ENCODE measurements at regions not wholly inside any gene's neighbourhood (a gene's known extent, or its start where the extent isn't known, plus 50 kb on each side); places are given as distances from the start of the nearest gene placed in this dataset.

DNA sequence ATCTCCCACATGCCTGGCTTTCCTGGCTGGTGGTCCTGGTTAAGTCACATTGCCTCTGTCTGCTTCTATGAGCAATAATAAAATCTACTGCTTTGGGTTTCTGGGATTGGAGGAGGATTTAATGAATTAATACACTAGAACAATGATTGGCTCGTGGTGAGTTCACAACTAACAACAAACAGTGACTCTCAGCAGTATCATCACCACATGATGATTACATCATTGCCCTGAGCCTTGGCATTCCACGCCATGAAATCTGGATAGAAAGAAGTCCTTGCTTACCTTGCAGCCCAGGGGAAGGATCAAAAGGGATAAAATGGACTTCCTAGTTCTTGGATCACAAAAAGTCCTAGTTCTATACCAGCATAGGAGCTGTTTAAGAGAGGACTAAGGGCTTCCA lies 1069.0 kb downstream of the VRK1 start:
- H3K27me3 ChIP-seq (ENCODE audit: control insufficient read depth, insufficient read depth, low read length) = no peaks in the 10 kb centered on the region
- H3K27ac ChIP-seq (ENCODE audit: low read length) = no peak overlapping the region
- H3K4me3 ChIP-seq (ENCODE audit: low read length) = no peak overlapping the region
- no peaks in the 10 kb centered on the region for H3K36me3 ChIP-seq (ENCODE audit: control insufficient read depth, insufficient read depth, low read length)
- DNase-seq = no peak
- no peaks in the 10 kb centered on the region for H3K4me1 ChIP-seq (ENCODE audit: control insufficient read depth, insufficient read depth, low read length)
- no CpG with 5 or more reads among the region's 2 CpGs for WGBS (ENCODE audit: insufficient coverage, low lambda C conversion rate)
- H3K9me3 ChIP-seq (ENCODE audit: control insufficient read depth, low read depth, low read length) = no peaks in the 10 kb centered on the region

DNA sequence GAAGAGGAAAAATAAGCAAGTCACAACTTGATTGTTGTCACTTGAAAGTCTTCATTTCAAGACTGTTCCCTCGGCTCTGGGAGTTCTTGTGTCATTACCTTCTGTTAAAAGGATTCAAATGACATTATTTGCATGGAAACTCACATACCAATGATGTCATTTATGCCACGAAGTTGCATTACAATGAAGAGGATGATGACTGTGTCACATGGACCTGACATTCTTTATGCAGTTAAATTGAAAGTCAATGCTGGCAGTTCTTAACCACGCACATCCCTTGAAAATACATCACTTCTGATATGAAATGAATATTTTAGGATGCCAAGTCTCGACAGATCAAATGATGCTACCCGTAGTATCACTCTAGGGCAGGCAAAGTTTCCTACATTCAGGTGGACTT lies 1069.5 kb downstream of the VRK1 start:
- Histone ChIP-seq H3K9me3 (ENCODE audit: control insufficient read depth, low read depth, low read length) (no peaks in the 10 kb centered on the region), H3K27ac (ENCODE audit: low read length) (no peak overlapping the region), H3K4me1 (ENCODE audit: control insufficient read depth, insufficient read depth, low read length) (no peaks in the 10 kb centered on the region), H3K36me3 (ENCODE audit: control insufficient read depth, insufficient read depth, low read length) (no peaks in the 10 kb centered on the region), H3K27me3 (ENCODE audit: control insufficient read depth, insufficient read depth, low read length) (no peaks in the 10 kb centered on the region), H3K4me3 (ENCODE audit: low read length) (no peak overlapping the region)
- WGBS (ENCODE audit: insufficient coverage, low lambda C conversion rate) = 33% methylated on average over 1 of the region's 5 CpGs
- no peak for DNase-seq

DNA sequence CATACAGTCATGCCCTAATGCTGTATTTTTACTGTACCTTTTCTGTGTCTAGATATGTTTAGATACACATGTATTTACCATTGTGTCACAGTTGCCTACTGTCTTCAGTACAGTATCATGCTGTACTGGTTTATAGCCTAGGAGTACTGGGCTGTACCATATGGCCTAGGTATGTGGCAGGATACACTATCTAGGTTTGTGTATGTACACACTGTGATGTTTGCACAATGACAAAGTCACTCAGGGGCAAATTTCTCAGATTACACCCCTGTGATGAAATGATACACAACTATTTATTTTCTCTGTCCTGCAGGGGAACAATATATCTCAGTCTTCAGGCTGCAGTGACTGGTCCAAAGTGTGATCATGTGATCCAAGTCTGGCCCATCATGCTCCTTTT lies 1076.1 kb downstream of the VRK1 start:
- H3K9me3 ChIP-seq (ENCODE audit: control insufficient read depth, low read depth, low read length) = no peaks in the 10 kb centered on the region
- H3K36me3 ChIP-seq (ENCODE audit: control insufficient read depth, insufficient read depth, low read length) = no peaks in the 10 kb centered on the region
- H3K4me3 ChIP-seq (ENCODE audit: low read length) = no peak overlapping the region
- H3K27me3 ChIP-seq (ENCODE audit: control insufficient read depth, insufficient read depth, low read length) = no peaks in the 10 kb centered on the region
- no peak overlapping the region for H3K27ac ChIP-seq (ENCODE audit: low read length)
- DNase-seq = no peak
- no peaks in the 10 kb centered on the region for H3K4me1 ChIP-seq (ENCODE audit: control insufficient read depth, insufficient read depth, low read length)

DNA sequence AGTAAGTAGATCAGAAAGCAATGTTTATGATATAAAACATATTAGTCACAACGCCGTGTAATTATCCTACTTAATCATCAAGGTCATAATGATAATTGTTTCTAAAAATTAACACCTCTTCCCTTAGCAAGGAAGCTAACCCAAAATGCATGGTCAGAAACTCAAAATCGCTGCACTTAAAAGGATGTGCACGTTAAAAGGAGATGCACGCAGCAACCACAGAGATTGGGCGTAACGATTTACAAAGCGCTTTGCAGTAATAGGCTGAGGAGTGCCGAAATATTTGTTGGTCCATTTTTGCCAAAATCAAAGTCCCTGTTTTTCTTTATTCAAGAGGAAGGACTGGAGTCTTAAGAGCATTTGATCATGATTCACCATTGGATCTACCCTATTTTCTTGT lies 1077.2 kb downstream of the VRK1 start:
- Histone ChIP-seq H3K4me1 (ENCODE audit: control insufficient read depth, insufficient read depth, low read length) (no peaks in the 10 kb centered on the region), H3K4me3 (ENCODE audit: low read length) (no peak overlapping the region), H3K9me3 (ENCODE audit: control insufficient read depth, low read depth, low read length) (no peaks in the 10 kb centered on the region), H3K36me3 (ENCODE audit: control insufficient read depth, insufficient read depth, low read length) (no peaks in the 10 kb centered on the region), H3K27ac (ENCODE audit: low read length) (no peak overlapping the region), H3K27me3 (ENCODE audit: control insufficient read depth, insufficient read depth, low read length) (no peaks in the 10 kb centered on the region)
- no peak for DNase-seq
- WGBS (ENCODE audit: insufficient coverage, low lambda C conversion rate) = no CpG with 5 or more reads among the region's 9 CpGs

DNA sequence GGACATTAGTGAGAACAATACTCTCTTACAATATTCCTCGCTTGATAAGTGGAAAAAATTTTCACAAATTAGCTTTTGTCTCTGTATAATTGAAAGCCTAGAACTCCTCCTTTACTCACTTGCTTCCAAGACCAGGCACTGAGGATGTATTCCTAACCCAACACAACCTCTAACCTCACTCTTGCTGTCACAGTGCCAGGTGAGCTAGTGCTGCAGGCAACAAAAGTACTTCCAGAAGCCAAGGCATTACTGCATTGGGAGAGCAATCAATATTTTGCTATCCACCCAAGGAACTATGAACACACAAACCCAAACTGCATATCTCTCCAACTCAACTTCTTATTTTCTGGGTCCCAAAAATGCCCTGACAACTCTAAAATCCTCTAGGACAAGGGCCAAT lies 1081.0 kb downstream of the VRK1 start:
- Histone ChIP-seq H3K9me3 (ENCODE audit: control insufficient read depth, low read depth, low read length) (no peaks in the 10 kb centered on the region), H3K27ac (ENCODE audit: low read length) (no peak overlapping the region), H3K27me3 (ENCODE audit: control insufficient read depth, insufficient read depth, low read length) (no peaks in the 10 kb centered on the region), H3K36me3 (ENCODE audit: control insufficient read depth, insufficient read depth, low read length) (no peaks in the 10 kb centered on the region), H3K4me1 (ENCODE audit: control insufficient read depth, insufficient read depth, low read length) (no peaks in the 10 kb centered on the region), H3K4me3 (ENCODE audit: low read length) (no peak overlapping the region)
- no peak for DNase-seq
- no CpG with 5 or more reads among the region's 1 CpG for WGBS (ENCODE audit: insufficient coverage, low lambda C conversion rate)

DNA sequence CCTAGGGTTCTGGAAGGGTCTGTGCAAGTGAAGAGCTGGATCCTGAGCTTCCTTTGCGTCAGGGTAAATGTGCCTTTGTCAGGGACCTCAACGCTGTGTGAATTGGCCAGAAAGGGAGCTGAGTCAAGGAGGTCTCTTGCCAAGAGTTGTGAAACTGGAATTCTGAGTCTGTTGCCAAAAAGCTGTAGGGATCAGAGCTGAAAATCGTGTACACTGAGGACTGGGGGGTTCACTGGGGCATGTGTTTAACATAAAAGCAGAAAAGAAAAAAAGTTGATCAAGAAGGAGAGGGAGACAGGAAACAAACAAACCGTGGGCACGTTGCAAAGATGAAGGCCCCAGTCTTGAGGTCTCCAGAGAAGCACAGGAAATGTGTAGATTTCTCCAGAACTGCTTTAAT lies 1081.5 kb downstream of the VRK1 start:
- H3K4me1 ChIP-seq (ENCODE audit: control insufficient read depth, insufficient read depth, low read length) = no peaks in the 10 kb centered on the region
- H3K4me3 ChIP-seq (ENCODE audit: low read length) = no peak overlapping the region
- H3K27me3 ChIP-seq (ENCODE audit: control insufficient read depth, insufficient read depth, low read length) = no peaks in the 10 kb centered on the region
- 84% methylated on average over 3 of the region's 5 CpGs for WGBS (ENCODE audit: insufficient coverage, low lambda C conversion rate)
- H3K9me3 ChIP-seq (ENCODE audit: control insufficient read depth, low read depth, low read length) = no peaks in the 10 kb centered on the region
- no peaks in the 10 kb centered on the region for H3K36me3 ChIP-seq (ENCODE audit: control insufficient read depth, insufficient read depth, low read length)
- DNase-seq = no peak
- no peak overlapping the region for H3K27ac ChIP-seq (ENCODE audit: low read length)

DNA sequence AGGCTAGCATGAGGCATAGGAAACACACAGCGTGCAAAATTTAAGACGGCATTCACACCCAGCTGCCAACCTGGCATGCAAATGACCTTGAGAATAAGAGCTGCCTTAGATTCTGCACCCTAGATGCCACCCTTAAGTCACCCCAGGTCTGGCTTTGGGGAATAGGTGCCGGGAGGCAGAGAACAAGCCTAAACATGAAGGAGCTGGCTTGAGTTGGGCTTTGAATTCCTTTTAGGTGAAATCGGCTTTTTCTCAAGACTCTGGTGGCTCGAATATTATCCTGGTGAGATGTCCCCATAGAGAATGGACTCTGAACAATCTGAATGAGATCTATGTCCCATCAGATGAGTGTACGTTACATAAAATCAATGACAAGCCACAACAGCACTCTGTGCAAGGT lies 1090.5 kb downstream of the VRK1 start:
- no CpG with 5 or more reads among the region's 6 CpGs for WGBS (ENCODE audit: insufficient coverage, low lambda C conversion rate)
- H3K27ac ChIP-seq (ENCODE audit: low read length) = no peak overlapping the region
- H3K27me3 ChIP-seq (ENCODE audit: control insufficient read depth, insufficient read depth, low read length) = no peaks in the 10 kb centered on the region
- no peaks in the 10 kb centered on the region for H3K9me3 ChIP-seq (ENCODE audit: control insufficient read depth, low read depth, low read length)
- H3K36me3 ChIP-seq (ENCODE audit: control insufficient read depth, insufficient read depth, low read length) = no peaks in the 10 kb centered on the region
- DNase-seq = no peak
- no peaks in the 10 kb centered on the region for H3K4me1 ChIP-seq (ENCODE audit: control insufficient read depth, insufficient read depth, low read length)
- H3K4me3 ChIP-seq (ENCODE audit: low read length) = no peak overlapping the region

DNA sequence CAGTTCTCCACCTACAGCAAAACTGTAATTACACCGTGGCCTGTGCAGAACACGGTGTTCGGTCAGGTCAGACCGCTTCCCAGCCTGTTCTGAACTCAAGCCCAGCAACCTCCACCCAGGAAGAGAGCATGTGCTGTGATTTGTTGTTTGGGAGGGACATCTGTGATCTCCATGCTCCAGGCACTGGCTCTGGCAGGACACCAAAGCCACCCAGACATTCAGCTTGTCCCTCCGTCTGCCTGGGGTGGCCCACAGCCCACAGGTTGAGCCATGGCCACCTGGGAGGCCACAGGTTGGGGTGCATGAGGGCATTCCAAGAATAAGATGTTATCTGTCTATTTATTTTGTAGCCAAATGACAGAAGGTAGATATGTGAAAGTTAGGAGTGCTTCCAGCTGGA lies 1091.1 kb downstream of the VRK1 start:
- WGBS (ENCODE audit: insufficient coverage, low lambda C conversion rate) = no CpG with 5 or more reads among the region's 5 CpGs
- Histone ChIP-seq H3K27me3 (ENCODE audit: control insufficient read depth, insufficient read depth, low read length) (no peaks in the 10 kb centered on the region), H3K27ac (ENCODE audit: low read length) (no peak overlapping the region), H3K4me1 (ENCODE audit: control insufficient read depth, insufficient read depth, low read length) (no peaks in the 10 kb centered on the region), H3K36me3 (ENCODE audit: control insufficient read depth, insufficient read depth, low read length) (no peaks in the 10 kb centered on the region), H3K9me3 (ENCODE audit: control insufficient read depth, low read depth, low read length) (no peaks in the 10 kb centered on the region), H3K4me3 (ENCODE audit: low read length) (no peak overlapping the region)
- DNase-seq = no peak

DNA sequence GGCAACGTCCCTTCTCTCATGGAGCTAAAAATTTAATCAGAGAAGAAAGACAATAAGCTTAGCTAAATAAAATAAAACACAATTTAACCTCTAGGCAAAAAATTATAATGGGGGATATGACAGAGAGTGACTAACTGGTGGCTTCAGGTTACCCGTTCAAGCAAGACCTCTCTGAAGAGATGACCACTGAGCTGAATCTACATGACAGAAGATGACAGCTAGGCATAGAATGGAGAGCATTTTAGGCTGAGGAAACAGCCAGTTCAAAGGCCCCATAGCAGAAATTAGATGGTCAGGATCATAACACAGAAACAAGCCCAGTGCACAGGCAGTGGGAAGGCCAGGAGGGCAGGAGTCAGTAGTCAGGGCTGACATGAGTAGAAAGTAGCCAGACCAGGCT lies 1094.3 kb downstream of the VRK1 start:
- Histone ChIP-seq H3K4me3 (ENCODE audit: low read length) (no peak overlapping the region), H3K4me1 (ENCODE audit: control insufficient read depth, insufficient read depth, low read length) (no peaks in the 10 kb centered on the region), H3K27ac (ENCODE audit: low read length) (no peak overlapping the region), H3K9me3 (ENCODE audit: control insufficient read depth, low read depth, low read length) (no peaks in the 10 kb centered on the region), H3K27me3 (ENCODE audit: control insufficient read depth, insufficient read depth, low read length) (no peaks in the 10 kb centered on the region), H3K36me3 (ENCODE audit: control insufficient read depth, insufficient read depth, low read length) (no peaks in the 10 kb centered on the region)
- no peak for DNase-seq
- WGBS (ENCODE audit: insufficient coverage, low lambda C conversion rate) = 56% methylated on average over 1 of the region's 2 CpGs

DNA sequence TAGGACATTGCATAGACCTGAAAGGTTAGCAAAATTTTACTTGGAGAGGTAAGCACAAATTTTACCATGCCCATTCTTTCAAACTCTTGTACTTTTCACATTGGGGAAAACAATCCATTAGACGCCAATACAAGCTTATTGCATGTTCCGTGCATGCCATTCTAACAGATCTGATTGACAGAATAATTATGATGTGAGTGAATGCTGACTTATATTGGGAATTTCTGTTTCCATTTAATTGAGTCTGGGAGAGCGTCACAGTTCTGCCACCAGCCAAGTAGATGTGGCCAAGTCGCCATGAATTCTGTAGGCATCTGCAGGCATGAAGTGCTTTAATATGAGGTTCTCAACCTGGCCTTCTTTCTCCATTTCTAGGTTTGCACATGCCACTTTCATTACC lies 1097.4 kb downstream of the VRK1 start:
- no peaks in the 10 kb centered on the region for H3K4me1 ChIP-seq (ENCODE audit: control insufficient read depth, insufficient read depth, low read length)
- no peaks in the 10 kb centered on the region for H3K36me3 ChIP-seq (ENCODE audit: control insufficient read depth, insufficient read depth, low read length)
- no peaks in the 10 kb centered on the region for H3K9me3 ChIP-seq (ENCODE audit: control insufficient read depth, low read depth, low read length)
- H3K27ac ChIP-seq (ENCODE audit: low read length) = no peak overlapping the region
- no peak for DNase-seq
- no peak overlapping the region for H3K4me3 ChIP-seq (ENCODE audit: low read length)
- no peaks in the 10 kb centered on the region for H3K27me3 ChIP-seq (ENCODE audit: control insufficient read depth, insufficient read depth, low read length)
- WGBS (ENCODE audit: insufficient coverage, low lambda C conversion rate) = no CpG with 5 or more reads among the region's 4 CpGs

DNA sequence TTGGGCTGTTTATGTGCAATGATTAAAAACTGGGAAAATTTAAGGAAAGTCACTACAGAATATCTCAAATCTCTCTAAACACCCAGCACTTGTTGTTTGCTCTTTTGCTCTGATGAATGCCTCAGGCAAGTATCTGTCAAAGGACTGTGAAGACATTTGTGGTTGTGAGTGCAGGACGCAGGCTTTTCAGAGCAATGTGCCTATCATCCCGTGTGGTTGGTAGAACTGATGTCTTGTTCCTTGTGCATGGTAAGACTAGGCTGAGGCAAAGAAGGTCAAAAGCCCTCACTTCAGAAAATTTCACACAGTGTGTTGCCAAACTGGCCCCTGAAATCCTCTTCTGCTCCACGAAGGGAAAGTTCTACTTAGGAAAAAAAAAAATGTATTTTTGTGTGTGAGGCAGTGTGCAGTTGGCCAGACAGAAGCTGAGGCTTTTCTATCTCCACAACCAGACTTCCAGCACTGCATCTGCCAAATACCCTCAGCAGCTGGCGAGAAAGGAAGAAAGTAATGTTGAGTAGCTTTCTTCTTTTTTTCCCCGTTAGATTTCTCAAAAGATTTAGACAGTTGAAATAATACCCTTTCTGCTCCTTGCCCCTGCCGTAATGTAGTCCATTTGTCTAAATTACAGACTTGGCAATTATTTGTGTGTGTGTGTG lies 1103.1 kb downstream of the VRK1 start:
- Histone ChIP-seq H3K27ac (ENCODE audit: low read length) (no peak overlapping the region), H3K27me3 (ENCODE audit: control insufficient read depth, insufficient read depth, low read length) (no peaks in the 10 kb centered on the region), H3K9me3 (ENCODE audit: control insufficient read depth, low read depth, low read length) (no peaks in the 10 kb centered on the region), H3K36me3 (ENCODE audit: control insufficient read depth, insufficient read depth, low read length) (no peaks in the 10 kb centered on the region), H3K4me1 (ENCODE audit: control insufficient read depth, insufficient read depth, low read length) (no peaks in the 10 kb centered on the region), H3K4me3 (ENCODE audit: low read length) (no peak overlapping the region)
- no peak for DNase-seq
- no CpG with 5 or more reads among the region's 6 CpGs for WGBS (ENCODE audit: insufficient coverage, low lambda C conversion rate)
